DOHH2 (cell line): ENCODE measurements at regions not wholly inside any gene's neighbourhood (a gene's known extent, or its start where the extent isn't known, plus 50 kb on each side); places are given as distances from the start of the nearest gene placed in this dataset.

ENCODE experiments used
- H3F3A ChIP-seq: fragments of 200-600 bp; sonication (generic), shearing (Covaris generic); 2 replicates; pipeline ENCODE4 v1.6.0; 2016; ENCODE audit warnings: antibody characterized with exemption, mild to moderate bottlenecking; ENCODE audit not compliant: control insufficient read depth, insufficient read depth
- H3K27ac ChIP-seq: fragments of 200-600 bp; sonication (generic); 2 replicates; pipeline ENCODE4 v1.5.1; 2014; ENCODE audit warnings: low read depth, mild to moderate bottlenecking, low read length, moderate library complexity
- H3K27me3 ChIP-seq: fragments of 200-600 bp; sonication (generic); 2 replicates; pipeline ENCODE4 v1.6.1; 2014; ENCODE audit warnings: mild to moderate bottlenecking, low read length, mixed read lengths; ENCODE audit not compliant: control insufficient read depth
- H3K36me3 ChIP-seq: fragments of 200-600 bp; sonication (generic); 2 replicates; pipeline ENCODE4 v1.6.1; 2014; ENCODE audit warnings: mild to moderate bottlenecking, low read length, moderate library complexity, mixed read lengths; ENCODE audit not compliant: control insufficient read depth
- H3K4me1 ChIP-seq: fragments of 200-600 bp; sonication (generic); 2 replicates; pipeline ENCODE4 v1.6.1; 2014; ENCODE audit warnings: mild to moderate bottlenecking, low read length, mixed read lengths; ENCODE audit not compliant: control insufficient read depth
- H3K4me2 ChIP-seq: fragments of 200-600 bp; sonication (generic); 2 replicates; pipeline ENCODE4 v1.6.0; 2014; ENCODE audit warnings: mild to moderate bottlenecking, low read length, moderate library complexity
- H3K4me3 ChIP-seq: fragments of 200-600 bp; sonication (generic); 2 replicates; pipeline ENCODE4 v1.5.1; 2014; ENCODE audit warnings: mild to moderate bottlenecking, low read length, mixed read lengths
- H3K79me2 ChIP-seq: fragments of 200-600 bp; sonication (generic); 2 replicates; pipeline ENCODE4 v1.6.1; 2014; ENCODE audit warnings: mild to moderate bottlenecking, low read length, mixed read lengths; ENCODE audit not compliant: control insufficient read depth
- H3K9me2 ChIP-seq: fragments of 200-600 bp; sonication (generic); replicated peaks from 2 replicates; pipeline ENCODE4 v1.6.1; 2014; ENCODE audit warnings: mild to moderate bottlenecking, low read length, mixed read lengths; ENCODE audit not compliant: control insufficient read depth
- H3K9me3 ChIP-seq: fragments of 200-600 bp; sonication (generic); 2 replicates; pipeline ENCODE4 v1.6.1; 2014; ENCODE audit warnings: antibody characterized with exemption, low read length, mixed read lengths; ENCODE audit not compliant: control insufficient read depth, insufficient read depth
- H4K20me1 ChIP-seq: fragments of 200-600 bp; sonication (generic); 2 replicates; pipeline ENCODE4 v1.6.0; 2014; ENCODE audit warnings: low read depth, mild to moderate bottlenecking, antibody characterized with exemption, low read length, moderate library complexity; ENCODE audit not compliant: control insufficient read depth, insufficient read depth
- EZH2phosphoT487 ChIP-seq: fragments of 200-600 bp; sonication (generic); IDR thresholded peaks from 2 replicates; pipeline ENCODE4 v1.6.1; 2017; ENCODE audit warnings: borderline replicate concordance, mild to moderate bottlenecking, antibody characterized with exemption, low read length, moderate library complexity, mixed read lengths
- TF ChIP-seq, protein P1 (sequence below): fragments of 200-600 bp; sonication (generic); IDR thresholded peaks from one replicate; pipeline ENCODE4 v1.5.1; 2014; ENCODE audit warnings: antibody characterized with exemption, mild to moderate bottlenecking, low read depth, low read length; ENCODE audit not compliant: poor library complexity, severe bottlenecking

DNA sequence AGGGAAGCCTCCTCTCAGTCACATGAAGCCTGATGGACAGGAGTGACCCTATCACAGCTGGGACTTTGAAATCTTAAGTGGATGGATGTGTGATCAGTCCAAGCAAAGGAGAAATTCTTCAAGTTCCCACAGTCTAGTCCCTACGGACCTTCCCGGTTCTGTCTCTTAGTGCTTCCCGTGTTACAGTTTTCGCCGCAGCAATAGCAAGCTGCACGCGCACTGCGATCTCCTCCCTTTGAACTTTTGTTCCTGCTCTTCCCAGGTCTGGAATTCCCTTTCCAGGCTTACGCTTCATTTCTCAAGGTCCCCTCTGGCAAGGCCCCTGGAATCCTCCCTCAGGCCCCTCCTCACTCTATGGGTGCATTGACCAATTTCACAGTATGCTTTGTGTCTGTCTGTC lies 89.2 kb downstream of the VEGFA start:
- Histone ChIP-seq H3K4me2 (no peak overlapping the region), H3K9me3 (no peaks in the 10 kb centered on the region), H3K79me2 (no peaks in the 10 kb centered on the region), H3K36me3 (no peaks in the 10 kb centered on the region), H3K27me3 (0 out of 2 replicates have a peak, but pooled peaks cover 3% of the 10 kb centered on the region), H3K9me2 (no peaks in the 10 kb centered on the region), H3F3A (no peaks in the 10 kb centered on the region), H3K4me1 (no peaks in the 10 kb centered on the region), H3K27ac (no peak overlapping the region), H3K4me3 (no peak overlapping the region), H4K20me1 (no peaks in the 10 kb centered on the region)
- TF ChIP-seq, protein P1, sequence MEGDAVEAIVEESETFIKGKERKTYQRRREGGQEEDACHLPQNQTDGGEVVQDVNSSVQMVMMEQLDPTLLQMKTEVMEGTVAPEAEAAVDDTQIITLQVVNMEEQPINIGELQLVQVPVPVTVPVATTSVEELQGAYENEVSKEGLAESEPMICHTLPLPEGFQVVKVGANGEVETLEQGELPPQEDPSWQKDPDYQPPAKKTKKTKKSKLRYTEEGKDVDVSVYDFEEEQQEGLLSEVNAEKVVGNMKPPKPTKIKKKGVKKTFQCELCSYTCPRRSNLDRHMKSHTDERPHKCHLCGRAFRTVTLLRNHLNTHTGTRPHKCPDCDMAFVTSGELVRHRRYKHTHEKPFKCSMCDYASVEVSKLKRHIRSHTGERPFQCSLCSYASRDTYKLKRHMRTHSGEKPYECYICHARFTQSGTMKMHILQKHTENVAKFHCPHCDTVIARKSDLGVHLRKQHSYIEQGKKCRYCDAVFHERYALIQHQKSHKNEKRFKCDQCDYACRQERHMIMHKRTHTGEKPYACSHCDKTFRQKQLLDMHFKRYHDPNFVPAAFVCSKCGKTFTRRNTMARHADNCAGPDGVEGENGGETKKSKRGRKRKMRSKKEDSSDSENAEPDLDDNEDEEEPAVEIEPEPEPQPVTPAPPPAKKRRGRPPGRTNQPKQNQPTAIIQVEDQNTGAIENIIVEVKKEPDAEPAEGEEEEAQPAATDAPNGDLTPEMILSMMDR: no peak
- TF ChIP-seq EZH2phosphoT487: no peak

DNA sequence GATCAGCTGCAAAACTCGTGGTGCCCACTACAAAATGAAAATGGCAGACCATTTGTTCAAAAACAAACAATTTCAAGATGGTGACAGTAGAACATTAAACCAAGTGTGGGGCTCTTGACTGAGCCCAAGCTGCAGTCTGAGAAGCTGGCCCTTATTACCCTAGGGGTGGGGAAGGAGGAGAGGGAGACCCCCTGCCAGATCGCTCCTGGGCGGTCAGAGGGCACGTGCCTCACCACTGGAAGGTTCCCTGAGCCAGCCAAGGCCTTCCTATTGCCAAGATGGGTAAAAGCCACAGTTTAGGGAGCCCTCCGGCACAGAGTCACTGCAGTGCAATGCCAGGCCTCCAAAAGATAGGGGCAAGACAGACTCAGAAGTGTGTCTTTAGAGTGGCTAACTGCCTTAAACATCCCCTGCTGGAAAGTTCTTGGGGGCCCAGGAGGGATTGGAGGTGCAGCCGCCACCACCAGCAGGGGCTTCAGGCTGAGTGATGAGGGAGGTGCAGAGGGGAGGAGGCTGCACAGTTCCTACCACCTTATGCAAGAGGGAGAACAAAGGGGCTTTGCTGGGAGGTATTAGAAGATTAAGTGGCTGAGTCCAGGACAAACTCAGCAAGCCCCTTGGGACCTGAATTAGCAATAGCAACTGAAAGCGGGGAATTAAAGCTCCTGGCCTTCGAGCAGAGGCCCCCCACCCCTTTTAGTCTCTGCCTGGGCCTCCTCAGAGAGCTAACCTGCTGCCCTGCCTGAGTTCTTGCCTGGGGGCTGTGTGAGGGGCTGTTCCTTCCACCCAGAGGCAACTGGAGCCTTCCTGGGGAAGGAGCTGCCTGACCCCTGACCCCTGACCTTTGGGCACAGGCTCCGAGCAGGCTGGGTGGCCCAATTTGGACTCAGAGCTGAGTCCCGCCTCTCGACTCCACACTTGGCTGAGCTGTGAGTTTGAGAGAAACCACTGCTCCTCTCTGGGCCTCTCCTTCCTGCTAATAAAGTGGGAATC lies 88.4 kb downstream of the VEGFA start:
- no peaks in the 10 kb centered on the region for H3F3A ChIP-seq
- H3K4me3 ChIP-seq: no peak overlapping the region
- no peak overlapping the region for H3K27ac ChIP-seq
- H3K9me2 ChIP-seq: no peaks in the 10 kb centered on the region
- no peaks in the 10 kb centered on the region for H3K9me3 ChIP-seq
- no peaks in the 10 kb centered on the region for H3K79me2 ChIP-seq
- H3K36me3 ChIP-seq: no peaks in the 10 kb centered on the region
- no peak overlapping the region for H3K4me2 ChIP-seq
- H4K20me1 ChIP-seq: no peaks in the 10 kb centered on the region
- TF ChIP-seq EZH2phosphoT487: no peak
- TF ChIP-seq, protein P1: no peak
- no peaks in the 10 kb centered on the region for H3K4me1 ChIP-seq
- 0 out of 2 replicates have a peak, but pooled peaks cover 1% of the 10 kb centered on the region for H3K27me3 ChIP-seq

DNA sequence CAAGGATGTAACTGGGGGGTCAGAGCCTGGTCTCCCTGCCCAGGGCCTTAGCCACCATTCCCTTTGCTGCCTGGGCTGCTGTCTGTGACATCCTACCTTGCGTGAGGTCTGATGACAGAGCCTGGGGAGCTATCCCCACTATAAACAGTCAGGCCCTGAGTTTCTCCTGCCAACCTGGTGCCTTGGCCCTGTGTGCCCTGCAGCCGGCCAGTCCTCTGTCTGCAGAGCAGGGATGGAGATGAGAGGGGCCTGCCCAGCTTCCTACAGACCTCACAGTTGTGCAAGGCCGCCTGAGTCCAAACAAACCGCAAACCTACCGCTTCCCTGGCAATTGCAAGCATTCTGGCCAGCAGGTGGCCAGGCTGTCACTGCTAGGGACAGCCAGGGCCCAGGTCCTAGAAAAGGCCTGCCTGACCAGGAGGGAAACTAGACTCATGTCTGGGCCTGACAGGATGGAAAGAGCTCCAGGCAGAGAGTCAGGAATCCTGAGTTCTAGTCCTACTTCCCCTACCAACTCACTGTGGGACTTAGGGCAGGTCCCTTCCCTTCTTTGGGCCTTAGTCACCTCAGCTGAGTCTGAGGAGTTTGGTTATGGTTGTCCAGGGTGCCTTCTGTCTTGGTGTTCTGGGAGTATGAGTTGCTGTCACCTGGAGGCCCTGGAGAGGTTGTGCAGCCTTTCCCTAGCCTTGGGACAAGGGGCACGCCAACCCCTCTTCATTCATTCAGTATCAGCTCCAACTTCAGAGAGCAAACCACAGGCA lies 86.2 kb downstream of the VEGFA start:
- Histone ChIP-seq H3K4me1 (no peaks in the 10 kb centered on the region), H4K20me1 (no peaks in the 10 kb centered on the region), H3K36me3 (no peaks in the 10 kb centered on the region), H3K27me3 (no peaks in the 10 kb centered on the region), H3K9me2 (no peaks in the 10 kb centered on the region), H3K27ac (no peak overlapping the region), H3K4me2 (no peak overlapping the region), H3F3A (no peaks in the 10 kb centered on the region), H3K4me3 (no peak overlapping the region), H3K79me2 (no peaks in the 10 kb centered on the region), H3K9me3 (no peaks in the 10 kb centered on the region)
- TF ChIP-seq, protein P1: no peak
- no peak for TF ChIP-seq EZH2phosphoT487
